ENCODE measurements at regions not wholly inside any gene's neighbourhood (a gene's known extent, or its start where the extent isn't known, plus 50 kb on each side); places are given as distances from the start of the nearest gene placed in this dataset.
A peak's percentile ranks its signal among the peaks of the same experiment; 100 is the strongest.
"Not testable (repeated sequence)": the region's sequence is repeated elsewhere in the genome, so short reads cannot be mapped to it uniquely, and the experiment has no call there.

DNA sequence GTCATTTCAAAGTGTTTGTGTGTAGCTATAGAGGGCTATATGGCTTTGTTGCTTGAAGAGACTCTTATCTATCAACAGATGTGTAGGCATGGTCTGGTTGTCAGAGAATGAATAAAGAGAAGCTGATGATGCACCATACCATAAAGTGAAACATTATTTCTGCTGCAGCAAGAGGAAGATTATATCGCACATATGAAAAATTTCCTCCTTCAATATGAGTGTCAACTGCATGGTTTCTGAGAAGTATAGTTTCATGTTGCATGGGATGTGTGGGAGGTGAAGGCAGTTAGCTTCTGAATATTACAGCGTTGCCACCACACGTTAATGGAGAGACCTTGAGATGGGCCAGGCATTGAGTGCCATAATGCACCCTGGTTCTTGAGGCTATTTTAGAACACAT, 217.9 kb downstream of the SATB1 start:
- DNase-seq (ENCODE audit: low spot score) = no peak
- Mint-ChIP-seq H3K4me3 (ENCODE audit: low read depth) (peak overlapping the region; percentile 16), H3K4me1 (ENCODE audit: low read depth) (peaks cover 44% of the 10 kb centered on the region), H3K27me3 (ENCODE audit: low read depth) (no peaks in the 10 kb centered on the region), H3K27ac (peak overlapping the region; percentile 88), H3K36me3 (ENCODE audit: low read depth) (peaks cover 9% of the 10 kb centered on the region), H3K9me3 (peaks cover 16% of the 10 kb centered on the region)
- intact Hi-C loops (cut with micrococcal nuclease) = loop anchor here (1.0 to 10.0 kb wide), 8 partner anchors 30 to 1728 kb away; partner anchors contain the start of gene EFHB

DNA sequence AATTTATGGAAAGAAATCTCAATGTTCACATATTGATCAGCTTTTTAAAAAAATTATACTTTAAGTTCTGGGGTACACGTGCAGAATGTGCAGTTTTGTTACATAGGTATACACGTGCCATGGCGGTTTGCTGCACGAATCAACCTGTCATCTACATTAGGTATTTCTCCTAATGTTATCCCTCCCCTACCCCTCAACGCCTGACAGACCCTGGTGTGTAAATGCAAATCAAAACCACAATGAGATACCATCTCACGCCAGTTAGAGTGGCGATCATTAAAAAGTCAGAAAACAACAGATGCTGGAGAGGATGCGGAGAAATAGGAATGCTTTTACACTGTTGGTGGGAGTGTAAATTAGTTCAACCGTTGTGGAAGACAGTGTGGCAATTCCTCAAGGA, 219.4 kb downstream of the SATB1 start:
- intact Hi-C loops (cut with micrococcal nuclease) = loop anchor here (5.0 to 10.0 kb wide), 4 partner anchors 139 to 1729 kb away; partner anchors contain the start of gene EFHB
- peaks cover 37% of the 10 kb centered on the region for H3K4me1 Mint-ChIP-seq (ENCODE audit: low read depth)
- DNase-seq (ENCODE audit: low spot score); H3K27me3 Mint-ChIP-seq (ENCODE audit: low read depth); H3K4me3 Mint-ChIP-seq (ENCODE audit: low read depth); H3K36me3 Mint-ChIP-seq (ENCODE audit: low read depth); H3K27ac Mint-ChIP-seq: not testable (repeated sequence)
- H3K9me3 Mint-ChIP-seq = peaks cover 16% of the 10 kb centered on the region

DNA sequence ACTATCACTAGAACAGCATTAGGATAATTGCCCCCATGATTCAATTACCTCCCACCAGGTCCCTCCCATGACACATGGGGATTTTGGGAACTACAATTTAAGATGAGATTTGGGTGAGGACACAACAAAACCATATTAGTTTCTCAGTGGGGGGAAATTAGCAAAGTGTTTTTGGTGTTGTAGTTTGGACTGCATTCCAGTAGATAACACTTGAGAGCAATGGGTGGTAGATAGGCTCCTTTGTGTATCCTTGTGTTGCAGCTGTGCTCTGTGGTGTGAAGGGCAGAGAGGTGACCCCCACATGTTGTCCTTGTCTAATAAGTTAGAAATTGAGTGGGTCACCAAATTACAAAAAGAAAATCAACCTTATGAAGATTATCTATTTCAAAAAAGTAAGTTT, 223.8 kb downstream of the SATB1 start:
- DNase-seq (ENCODE audit: low spot score) = no peak
- intact Hi-C loops (cut with micrococcal nuclease) = loop anchor here (10.0 kb wide), 3 partner anchors 143 to 1733 kb away; partner anchors contain the start of gene EFHB
- Mint-ChIP-seq H3K4me1 (ENCODE audit: low read depth) (peaks cover 5% of the 10 kb centered on the region), H3K27me3 (ENCODE audit: low read depth) (no peaks in the 10 kb centered on the region), H3K27ac (no peak overlapping the region), H3K4me3 (ENCODE audit: low read depth) (no peak overlapping the region), H3K9me3 (peaks cover 25% of the 10 kb centered on the region), H3K36me3 (ENCODE audit: low read depth) (no peaks in the 10 kb centered on the region)

DNA sequence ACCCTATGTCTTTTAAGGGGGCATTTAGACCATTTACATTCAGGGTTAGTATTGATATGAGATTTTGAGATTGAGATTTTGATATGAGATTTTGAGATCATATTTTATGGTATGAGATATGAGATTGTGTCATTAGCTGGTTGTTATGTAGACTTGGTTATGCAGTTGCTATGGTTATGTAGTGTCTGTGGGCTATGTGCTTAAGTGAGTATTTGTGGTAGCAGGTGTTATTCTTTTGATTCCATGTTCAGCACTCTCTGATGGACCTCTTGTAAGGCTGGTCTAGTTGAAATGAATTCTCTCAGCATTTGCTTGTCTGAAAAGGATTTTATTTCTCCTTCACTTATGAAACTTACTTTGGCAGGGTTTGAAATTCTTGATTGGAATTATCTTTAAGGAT, 225.4 kb downstream of the SATB1 start:
- Mint-ChIP-seq H3K9me3 (peaks cover 29% of the 10 kb centered on the region), H3K36me3 (ENCODE audit: low read depth) (no peaks in the 10 kb centered on the region)

GRCh38 chr3:18195836-18196235, 229.3 kb downstream of the SATB1 start:
- H3K27ac Mint-ChIP-seq = no peak overlapping the region
- H3K9me3 Mint-ChIP-seq = peaks cover 29% of the 10 kb centered on the region
- no peak for DNase-seq (ENCODE audit: low spot score)
- H3K4me1 Mint-ChIP-seq (ENCODE audit: low read depth) = no peaks in the 10 kb centered on the region
- no peaks in the 10 kb centered on the region for H3K36me3 Mint-ChIP-seq (ENCODE audit: low read depth)
- no peak overlapping the region for H3K4me3 Mint-ChIP-seq (ENCODE audit: low read depth)
- H3K27me3 Mint-ChIP-seq (ENCODE audit: low read depth) = peaks cover 2% of the 10 kb centered on the region
- intact Hi-C loops (cut with micrococcal nuclease) = no loop called here

More for the DNA sequence above, 225.4 kb downstream of the SATB1 start:
- intact Hi-C loops (cut with micrococcal nuclease) = loop anchor here (10.0 kb wide), 3 partner anchors 145 to 1735 kb away; partner anchors contain the start of gene EFHB
- no peak overlapping the region for H3K27ac Mint-ChIP-seq
- no peak overlapping the region for H3K4me3 Mint-ChIP-seq (ENCODE audit: low read depth)
- no peak for DNase-seq (ENCODE audit: low spot score)
- H3K4me1 Mint-ChIP-seq (ENCODE audit: low read depth) = peaks cover 2% of the 10 kb centered on the region
- no peaks in the 10 kb centered on the region for H3K27me3 Mint-ChIP-seq (ENCODE audit: low read depth)

DNA sequence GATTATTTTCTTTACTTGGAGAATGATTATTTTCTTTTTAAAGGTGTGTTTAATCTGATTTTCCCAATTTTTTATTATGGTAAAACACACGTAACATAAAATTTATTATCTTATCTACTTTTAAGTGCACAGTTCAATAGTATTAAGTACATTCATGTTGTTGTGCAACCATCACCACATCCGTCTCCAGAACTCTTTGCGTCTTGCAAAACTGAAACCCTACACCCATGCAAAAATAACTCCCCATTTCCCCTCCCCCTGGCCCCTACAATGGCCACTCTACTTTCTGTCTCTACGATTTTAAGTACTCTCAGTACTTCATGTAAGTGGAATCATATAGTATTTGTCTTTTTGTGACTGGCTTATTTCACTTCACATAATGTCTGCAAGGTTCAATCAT, 230.7 kb downstream of the SATB1 start:
- Mint-ChIP-seq H3K4me3 (ENCODE audit: low read depth) (no peak overlapping the region), H3K27ac (no peak overlapping the region), H3K36me3 (ENCODE audit: low read depth) (no peaks in the 10 kb centered on the region), H3K27me3 (ENCODE audit: low read depth) (peaks cover 8% of the 10 kb centered on the region), H3K4me1 (ENCODE audit: low read depth) (no peaks in the 10 kb centered on the region), H3K9me3 (peaks cover 22% of the 10 kb centered on the region)
- intact Hi-C loops (cut with micrococcal nuclease) = no loop called here
- no peak for DNase-seq (ENCODE audit: low spot score)

GRCh38 chr3:18190646-18191045, 234.5 kb downstream of the SATB1 start:
- Mint-ChIP-seq H3K4me1 (ENCODE audit: low read depth) (no peaks in the 10 kb centered on the region), H3K27ac (no peak overlapping the region)
- intact Hi-C loops (cut with micrococcal nuclease) = no loop called here

GRCh38 chr3:18189282-18190050, 235.7 kb downstream of the SATB1 start:
- Mint-ChIP-seq H3K27me3 (ENCODE audit: low read depth) (peaks cover 11% of the 10 kb centered on the region), H3K27ac (no peak overlapping the region), H3K4me3 (ENCODE audit: low read depth) (no peak overlapping the region), H3K36me3 (ENCODE audit: low read depth) (no peaks in the 10 kb centered on the region), H3K4me1 (ENCODE audit: low read depth) (no peaks in the 10 kb centered on the region), H3K9me3 (no peaks in the 10 kb centered on the region)
- DNase-seq (ENCODE audit: low spot score) = no peak
- intact Hi-C loops (cut with micrococcal nuclease) = no loop called here

More at GRCh38 chr3:18190646-18191045, 234.5 kb downstream of the SATB1 start:
- H3K4me3 Mint-ChIP-seq (ENCODE audit: low read depth) = no peak overlapping the region
- H3K9me3 Mint-ChIP-seq = peaks cover 5% of the 10 kb centered on the region
- no peaks in the 10 kb centered on the region for H3K36me3 Mint-ChIP-seq (ENCODE audit: low read depth)
- DNase-seq (ENCODE audit: low spot score) = no peak
- H3K27me3 Mint-ChIP-seq (ENCODE audit: low read depth) = peaks cover 13% of the 10 kb centered on the region

DNA sequence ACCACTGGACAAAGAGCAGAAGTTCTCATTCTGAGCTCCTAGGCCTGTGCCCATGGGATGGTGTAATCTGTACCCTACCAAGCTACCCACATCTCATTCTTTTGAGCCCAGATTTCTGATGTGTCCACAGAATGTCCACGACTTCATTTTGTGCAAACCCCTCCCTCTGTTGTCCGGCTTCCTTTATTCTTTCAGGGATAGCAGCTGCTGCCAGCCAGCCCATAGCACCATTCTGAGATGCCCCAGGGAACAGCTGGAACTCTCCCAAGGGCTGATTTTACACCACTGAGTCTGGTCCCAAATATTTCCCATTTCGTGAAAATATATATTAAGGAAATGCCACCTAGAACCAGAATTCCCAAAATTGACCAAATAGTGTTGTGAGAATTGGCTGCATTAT, 236.6 kb downstream of the SATB1 start:
- intact Hi-C loops (cut with micrococcal nuclease) = no loop called here
- Mint-ChIP-seq H3K4me1 (ENCODE audit: low read depth) (no peaks in the 10 kb centered on the region), H3K27ac (no peak overlapping the region), H3K36me3 (ENCODE audit: low read depth) (no peaks in the 10 kb centered on the region), H3K4me3 (ENCODE audit: low read depth) (no peak overlapping the region), H3K27me3 (ENCODE audit: low read depth) (peaks cover 11% of the 10 kb centered on the region), H3K9me3 (no peaks in the 10 kb centered on the region)
- DNase-seq (ENCODE audit: low spot score) = no peak

GRCh38 chr3:18185624-18186023, 239.5 kb downstream of the SATB1 start:
- no peaks in the 10 kb centered on the region for H3K36me3 Mint-ChIP-seq (ENCODE audit: low read depth)
- H3K27ac Mint-ChIP-seq = no peak overlapping the region
- no peaks in the 10 kb centered on the region for H3K9me3 Mint-ChIP-seq
- no peak for DNase-seq (ENCODE audit: low spot score)
- intact Hi-C loops (cut with micrococcal nuclease) = no loop called here
- H3K27me3 Mint-ChIP-seq (ENCODE audit: low read depth) = peaks cover 9% of the 10 kb centered on the region
- H3K4me1 Mint-ChIP-seq (ENCODE audit: low read depth) = peaks cover 2% of the 10 kb centered on the region
- no peak overlapping the region for H3K4me3 Mint-ChIP-seq (ENCODE audit: low read depth)

DNA sequence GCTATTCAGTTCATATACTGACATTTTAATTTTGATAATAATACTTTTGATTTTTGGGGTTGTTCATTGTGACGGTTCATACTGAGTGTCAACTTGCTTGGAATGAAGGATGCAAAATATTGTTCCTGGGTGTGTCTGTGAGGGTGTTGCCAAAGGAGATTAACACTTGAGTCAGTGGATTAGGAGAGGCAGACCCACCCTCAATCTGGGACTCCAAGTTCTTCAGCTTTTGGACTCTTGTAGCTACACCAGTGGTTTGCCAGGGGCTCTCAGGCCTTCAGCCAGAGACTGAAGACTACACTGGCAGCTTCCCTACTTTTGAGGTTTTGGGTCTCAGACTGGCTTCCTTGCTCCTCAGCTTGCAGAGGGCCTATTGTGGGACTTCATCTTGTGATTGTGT, 242.2 kb downstream of the SATB1 start:
- H3K4me1 Mint-ChIP-seq (ENCODE audit: low read depth); intact Hi-C loops (cut with micrococcal nuclease); H3K27ac Mint-ChIP-seq: not testable (repeated sequence)

GRCh38 chr3:18179521-18179920, 245.6 kb downstream of the SATB1 start:
- Mint-ChIP-seq H3K4me3 (ENCODE audit: low read depth) (no peak overlapping the region), H3K27ac (no peak overlapping the region), H3K4me1 (ENCODE audit: low read depth) (peaks cover 4% of the 10 kb centered on the region), H3K36me3 (ENCODE audit: low read depth) (no peaks in the 10 kb centered on the region), H3K27me3 (ENCODE audit: low read depth) (no peaks in the 10 kb centered on the region), H3K9me3 (no peaks in the 10 kb centered on the region)
- intact Hi-C loops (cut with micrococcal nuclease) = no loop called here
- DNase-seq (ENCODE audit: low spot score) = no peak

More for the DNA sequence above, 242.2 kb downstream of the SATB1 start:
- not testable (repeated sequence) for H3K4me3 Mint-ChIP-seq (ENCODE audit: low read depth); H3K9me3 Mint-ChIP-seq; H3K27me3 Mint-ChIP-seq (ENCODE audit: low read depth); H3K36me3 Mint-ChIP-seq (ENCODE audit: low read depth); DNase-seq (ENCODE audit: low spot score)

DNA sequence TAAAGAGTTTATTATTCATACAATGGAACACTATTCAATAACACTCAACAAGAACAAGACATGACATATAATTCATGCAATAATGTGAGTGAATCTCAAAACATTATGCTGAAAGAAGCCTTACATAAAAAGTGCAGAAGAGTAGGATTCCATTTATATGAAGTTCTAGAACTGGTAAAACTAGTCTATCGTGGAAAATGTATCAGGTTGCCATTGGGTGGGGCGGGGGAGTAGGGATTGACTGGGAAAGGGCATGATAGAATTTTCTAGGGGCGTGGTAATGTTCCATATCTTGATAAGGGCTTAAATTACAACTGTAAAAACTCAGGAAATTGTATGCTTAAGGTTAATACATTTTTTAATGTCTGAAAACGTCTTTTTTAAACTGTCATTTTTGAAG, 247.9 kb downstream of the SATB1 start:
- DNase-seq (ENCODE audit: low spot score) = no peak
- H3K27me3 Mint-ChIP-seq (ENCODE audit: low read depth) = no peaks in the 10 kb centered on the region
- no peak overlapping the region for H3K27ac Mint-ChIP-seq
- H3K9me3 Mint-ChIP-seq = no peaks in the 10 kb centered on the region
- H3K36me3 Mint-ChIP-seq (ENCODE audit: low read depth) = no peaks in the 10 kb centered on the region
- intact Hi-C loops (cut with micrococcal nuclease) = no loop called here
- no peak overlapping the region for H3K4me3 Mint-ChIP-seq (ENCODE audit: low read depth)
- peaks cover 2% of the 10 kb centered on the region for H3K4me1 Mint-ChIP-seq (ENCODE audit: low read depth)
